ENCODE measurements at regions not wholly inside any gene's neighbourhood (a gene's known extent, or its start where the extent isn't known, plus 50 kb on each side); places are given as distances from the start of the nearest gene placed in this dataset.
"Not testable (repeated sequence)": the region's sequence is repeated elsewhere in the genome, so short reads cannot be mapped to it uniquely, and the experiment has no call there.

GRCh38 chrX:11016728-11017127, 94.4 kb upstream of the HCCS start:
- Histone ChIP-seq H3K27me3 (no peaks in the 10 kb centered on the region), H3K4me3 (no peak overlapping the region)
- DNase-seq: no peak

GRCh38 chrX:11022588-11022987, 88.5 kb upstream of the HCCS start:
- H3K36me3 ChIP-seq, H3K4me3 ChIP-seq, H3K4me1 ChIP-seq, H3K27me3 ChIP-seq, H3K9me3 ChIP-seq, DNase-seq, H3K27ac ChIP-seq: not testable (repeated sequence)

More at GRCh38 chrX:11016728-11017127, 94.4 kb upstream of the HCCS start:
- Histone ChIP-seq H3K27ac (no peak overlapping the region), H3K4me1 (no peaks in the 10 kb centered on the region), H3K9me3 (no peaks in the 10 kb centered on the region), H3K36me3 (no peaks in the 10 kb centered on the region)
- TF ChIP-seq POLR2A (IDR thresholded peaks at IDR 0.05): no peak
- TF ChIP-seq CTCF (IDR thresholded peaks at IDR 0.05): no peak

GRCh38 chrX:11039926-11040325, 71.2 kb upstream of the HCCS start:
- no peak for TF ChIP-seq POLR2A (IDR thresholded peaks at IDR 0.05)
- no peak for TF ChIP-seq CTCF (IDR thresholded peaks at IDR 0.05)
- Histone ChIP-seq H3K36me3 (no peaks in the 10 kb centered on the region), H3K4me3 (no peak overlapping the region), H3K27ac (no peak overlapping the region), H3K27me3 (no peaks in the 10 kb centered on the region), H3K4me1 (no peaks in the 10 kb centered on the region), H3K9me3 (peaks cover 0 to 5% (median 0%) of the 10 kb centered on the region in 4 donors)
- DNase-seq: no peak

GRCh38 chrX:11040405-11040804, 70.7 kb upstream of the HCCS start:
- Histone ChIP-seq H3K36me3 (no peaks in the 10 kb centered on the region), H3K4me1 (no peaks in the 10 kb centered on the region), H3K27me3 (no peaks in the 10 kb centered on the region), H3K27ac (no peak overlapping the region), H3K4me3 (no peak overlapping the region), H3K9me3 (peaks cover 0 to 5% (median 0%) of the 10 kb centered on the region in 4 donors)
- TF ChIP-seq POLR2A (IDR thresholded peaks at IDR 0.05) (no peak), CTCF (IDR thresholded peaks at IDR 0.05) (no peak)
- no peak for DNase-seq

- Histone ChIP-seq H3K36me3 (no peaks in the 10 kb centered on the region), H3K9me3 (peaks cover 0 to 5% (median 0%) of the 10 kb centered on the region in 4 donors), H3K4me3 (no peak overlapping the region), H3K27ac (no peak overlapping the region), H3K27me3 (no peaks in the 10 kb centered on the region), H3K4me1 (no peaks in the 10 kb centered on the region)
- no peak for DNase-seq
- TF ChIP-seq POLR2A (IDR thresholded peaks at IDR 0.05) (no peak), CTCF (IDR thresholded peaks at IDR 0.05) (no peak)
Measured at GRCh38 chrX:11040996-11041395, 70.1 kb upstream of the HCCS start.

- no peak overlapping the region for H3K4me3 ChIP-seq
- H3K27me3 ChIP-seq: no peaks in the 10 kb centered on the region
- H3K27ac ChIP-seq: no peak overlapping the region
- H3K36me3 ChIP-seq: no peaks in the 10 kb centered on the region
- DNase-seq: no peak
- no peaks in the 10 kb centered on the region for H3K9me3 ChIP-seq
- TF ChIP-seq CTCF (IDR thresholded peaks at IDR 0.05): no peak
- TF ChIP-seq POLR2A (IDR thresholded peaks at IDR 0.05): no peak
- no peaks in the 10 kb centered on the region for H3K4me1 ChIP-seq
Measured at GRCh38 chrX:11050013-11050412, 61.1 kb upstream of the HCCS start.
